ENCODE measurements at regions not wholly inside any gene's neighbourhood (a gene's known extent, or its start where the extent isn't known, plus 50 kb on each side); places are given as distances from the start of the nearest gene placed in this dataset.

- Mint-ChIP-seq H3K27me3 (ENCODE audit: unreplicated experiment) (no peaks in the 10 kb centered on the region), H3K27ac (ENCODE audit: unreplicated experiment) (no peak overlapping the region), H3K4me3 (ENCODE audit: unreplicated experiment) (no peak overlapping the region), H3K4me1 (ENCODE audit: low read depth, unreplicated experiment) (no peaks in the 10 kb centered on the region), H3K36me3 (ENCODE audit: unreplicated experiment) (no peaks in the 10 kb centered on the region), H3K9me3 (ENCODE audit: unreplicated experiment) (peaks cover 4% of the 10 kb centered on the region)
- no peak for DNase-seq
- no peak for TF ChIP-seq CTCF (IDR thresholded peaks at IDR 0.05; ENCODE audit: partially characterized antibody, unreplicated experiment)
Measured at GRCh38 chr4:22336822-22337221, 179.0 kb downstream of the ADGRA3 start.

GRCh38 chr4:22334155-22334554, 181.7 kb downstream of the ADGRA3 start:
- Mint-ChIP-seq H3K27ac (ENCODE audit: unreplicated experiment) (no peak overlapping the region), H3K36me3 (ENCODE audit: unreplicated experiment) (peaks cover 5% of the 10 kb centered on the region), H3K4me3 (ENCODE audit: unreplicated experiment) (no peak overlapping the region), H3K9me3 (ENCODE audit: unreplicated experiment) (no peaks in the 10 kb centered on the region), H3K4me1 (ENCODE audit: low read depth, unreplicated experiment) (no peaks in the 10 kb centered on the region), H3K27me3 (ENCODE audit: unreplicated experiment) (no peaks in the 10 kb centered on the region)
- no peak for TF ChIP-seq CTCF (IDR thresholded peaks at IDR 0.05; ENCODE audit: partially characterized antibody, unreplicated experiment)
- DNase-seq: no peak

GRCh38 chr4:22324422-22324821, 191.4 kb downstream of the ADGRA3 start:
- H3K27ac Mint-ChIP-seq (ENCODE audit: unreplicated experiment): no peak overlapping the region
- H3K9me3 Mint-ChIP-seq (ENCODE audit: unreplicated experiment): no peaks in the 10 kb centered on the region
- peaks cover 7% of the 10 kb centered on the region for H3K4me1 Mint-ChIP-seq (ENCODE audit: low read depth, unreplicated experiment)
- no peak for DNase-seq
- H3K36me3 Mint-ChIP-seq (ENCODE audit: unreplicated experiment): peaks cover 4% of the 10 kb centered on the region
- TF ChIP-seq CTCF (IDR thresholded peaks at IDR 0.05; ENCODE audit: partially characterized antibody, unreplicated experiment): no peak
- no peaks in the 10 kb centered on the region for H3K27me3 Mint-ChIP-seq (ENCODE audit: unreplicated experiment)
- no peak overlapping the region for H3K4me3 Mint-ChIP-seq (ENCODE audit: unreplicated experiment)

- TF ChIP-seq CTCF (IDR thresholded peaks at IDR 0.05; ENCODE audit: partially characterized antibody, unreplicated experiment): no peak
- Mint-ChIP-seq H3K4me3 (ENCODE audit: unreplicated experiment) (no peak overlapping the region), H3K27me3 (ENCODE audit: unreplicated experiment) (no peaks in the 10 kb centered on the region), H3K27ac (ENCODE audit: unreplicated experiment) (no peak overlapping the region), H3K4me1 (ENCODE audit: low read depth, unreplicated experiment) (peaks cover 7% of the 10 kb centered on the region), H3K36me3 (ENCODE audit: unreplicated experiment) (no peaks in the 10 kb centered on the region), H3K9me3 (ENCODE audit: unreplicated experiment) (no peaks in the 10 kb centered on the region)
- DNase-seq: no peak
Measured at GRCh38 chr4:22323691-22324090, 192.2 kb downstream of the ADGRA3 start.

- H3K27ac Mint-ChIP-seq (ENCODE audit: unreplicated experiment): no peak overlapping the region
- H3K36me3 Mint-ChIP-seq (ENCODE audit: unreplicated experiment): no peaks in the 10 kb centered on the region
Measured at GRCh38 chr4:22322996-22323395, 192.9 kb downstream of the ADGRA3 start.

More at GRCh38 chr4:22322996-22323395, 192.9 kb downstream of the ADGRA3 start:
- Mint-ChIP-seq H3K4me3 (ENCODE audit: unreplicated experiment) (no peak overlapping the region), H3K27me3 (ENCODE audit: unreplicated experiment) (no peaks in the 10 kb centered on the region), H3K9me3 (ENCODE audit: unreplicated experiment) (no peaks in the 10 kb centered on the region), H3K4me1 (ENCODE audit: low read depth, unreplicated experiment) (peaks cover 7% of the 10 kb centered on the region)
- no peak for DNase-seq
- TF ChIP-seq CTCF (IDR thresholded peaks at IDR 0.05; ENCODE audit: partially characterized antibody, unreplicated experiment): no peak

Measured in glutamatergic neuron (in vitro differentiated cells).